AG04450 (cell line): ENCODE measurements at regions not wholly inside any gene's neighbourhood (a gene's known extent, or its start where the extent isn't known, plus 50 kb on each side); places are given as distances from the start of the nearest gene placed in this dataset.

Source experiments
- CTCF ChIA-PET: fragments of 300-600, 350-600 bp; formaldehyde crosslinking; extraction: SDS; loops from one replicate; lab custom pipeline; 2022; ENCODE audit warnings: antibody characterized with exemption, inconsistent platforms; lab: Charles Lee
- POLR2A ChIA-PET: fragments of 350-600 bp; formaldehyde crosslinking; extraction: SDS; loops from one replicate; lab custom pipeline; 2021; ENCODE audit warnings: antibody characterized with exemption, inconsistent platforms; lab: Yijun Ruan, JAX
- DNase-seq: peaks from one replicate; pipeline ENCODE4 v3.0.0-alpha.2; 2011; ENCODE audit warnings: low read depth, low spot score
- H3K27ac ChIP-seq: one replicate; pipeline ENCODE4 v1.5.1; 2012; ENCODE audit warnings: low read depth, low read length, control low read depth
- H3K27me3 ChIP-seq: one replicate; pipeline ENCODE4 v1.6.0; 2012; ENCODE audit warnings: low read length; ENCODE audit not compliant: control insufficient read depth, insufficient read depth
- H3K4me3 ChIP-seq: 2 replicates; pipeline ENCODE4 v1.5.1; 2011; ENCODE audit warnings: mild to moderate bottlenecking, low read depth, low read length, control low read depth
- H3K9me3 ChIP-seq: 2 replicates; pipeline ENCODE4 v1.5.1; 2012; ENCODE audit warnings: low read length; ENCODE audit not compliant: control insufficient read depth, insufficient read depth
- TF ChIP-seq, protein P1 (sequence below): IDR thresholded peaks from 2 replicates; pipeline ENCODE4 v1.5.1; 2011; ENCODE audit warnings: low read depth, low read length, control low read depth, inconsistent platforms

DNA sequence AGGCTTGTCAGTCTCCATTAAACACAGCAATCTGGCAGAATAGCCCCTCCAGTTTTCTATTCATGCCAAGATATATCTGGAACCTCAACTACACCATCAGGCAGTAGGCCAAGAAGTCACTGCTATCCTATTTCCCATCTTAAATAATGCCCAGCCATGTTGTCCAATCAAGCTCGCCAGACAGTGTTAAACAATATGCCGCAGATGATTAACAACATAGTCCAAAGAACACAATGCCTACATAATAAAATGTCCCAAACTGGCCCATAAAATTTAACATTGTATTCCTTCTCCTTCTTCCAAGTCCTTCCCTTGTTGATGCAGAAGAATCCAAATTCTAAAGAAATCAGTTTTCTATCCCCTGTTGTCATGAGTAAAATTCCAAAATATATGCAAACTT is 427.4 kb upstream of the PPP2R3A start:
- Histone ChIP-seq H3K4me3 (no peak overlapping the region), H3K27me3 (no peaks in the 10 kb centered on the region), H3K27ac (no peak overlapping the region), H3K9me3 (no peaks in the 10 kb centered on the region)
- ChIA-PET POLR2A (no interaction called here), CTCF (interaction anchor here (0.5 kb wide), 1 partner anchor 51 kb away, joined by 4 read pairs; no protein-coding TSS in a partner anchor)
- DNase-seq, result no peak
- TF ChIP-seq, protein P1, sequence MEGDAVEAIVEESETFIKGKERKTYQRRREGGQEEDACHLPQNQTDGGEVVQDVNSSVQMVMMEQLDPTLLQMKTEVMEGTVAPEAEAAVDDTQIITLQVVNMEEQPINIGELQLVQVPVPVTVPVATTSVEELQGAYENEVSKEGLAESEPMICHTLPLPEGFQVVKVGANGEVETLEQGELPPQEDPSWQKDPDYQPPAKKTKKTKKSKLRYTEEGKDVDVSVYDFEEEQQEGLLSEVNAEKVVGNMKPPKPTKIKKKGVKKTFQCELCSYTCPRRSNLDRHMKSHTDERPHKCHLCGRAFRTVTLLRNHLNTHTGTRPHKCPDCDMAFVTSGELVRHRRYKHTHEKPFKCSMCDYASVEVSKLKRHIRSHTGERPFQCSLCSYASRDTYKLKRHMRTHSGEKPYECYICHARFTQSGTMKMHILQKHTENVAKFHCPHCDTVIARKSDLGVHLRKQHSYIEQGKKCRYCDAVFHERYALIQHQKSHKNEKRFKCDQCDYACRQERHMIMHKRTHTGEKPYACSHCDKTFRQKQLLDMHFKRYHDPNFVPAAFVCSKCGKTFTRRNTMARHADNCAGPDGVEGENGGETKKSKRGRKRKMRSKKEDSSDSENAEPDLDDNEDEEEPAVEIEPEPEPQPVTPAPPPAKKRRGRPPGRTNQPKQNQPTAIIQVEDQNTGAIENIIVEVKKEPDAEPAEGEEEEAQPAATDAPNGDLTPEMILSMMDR, result no peak

DNA sequence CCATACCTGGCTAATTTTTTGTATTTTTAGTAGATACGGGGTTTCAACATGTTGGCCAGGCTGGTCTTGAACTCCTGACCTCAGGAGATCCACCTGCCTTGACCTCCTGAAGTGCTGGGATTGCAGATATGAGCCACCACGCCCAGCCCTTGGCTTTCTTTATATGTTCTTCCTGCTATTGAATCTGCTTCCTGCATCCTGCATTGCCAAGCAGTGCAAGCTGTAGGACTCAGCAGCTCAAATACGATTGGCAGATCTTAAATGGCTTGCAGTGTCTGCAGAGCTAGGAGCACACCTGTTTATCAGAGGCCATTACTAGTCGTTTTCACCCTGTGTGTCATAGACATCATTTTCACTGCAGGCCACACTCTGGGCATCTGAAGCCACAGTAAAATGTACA is 426.2 kb upstream of the PPP2R3A start:
- no peaks in the 10 kb centered on the region for H3K27me3 ChIP-seq
- no peaks in the 10 kb centered on the region for H3K9me3 ChIP-seq
- ChIA-PET CTCF (no interaction called here), POLR2A (no interaction called here)
- TF ChIP-seq, protein P1, result no peak
- H3K4me3 ChIP-seq, result no peak overlapping the region
- DNase-seq, result no peak
- no peak overlapping the region for H3K27ac ChIP-seq

DNA sequence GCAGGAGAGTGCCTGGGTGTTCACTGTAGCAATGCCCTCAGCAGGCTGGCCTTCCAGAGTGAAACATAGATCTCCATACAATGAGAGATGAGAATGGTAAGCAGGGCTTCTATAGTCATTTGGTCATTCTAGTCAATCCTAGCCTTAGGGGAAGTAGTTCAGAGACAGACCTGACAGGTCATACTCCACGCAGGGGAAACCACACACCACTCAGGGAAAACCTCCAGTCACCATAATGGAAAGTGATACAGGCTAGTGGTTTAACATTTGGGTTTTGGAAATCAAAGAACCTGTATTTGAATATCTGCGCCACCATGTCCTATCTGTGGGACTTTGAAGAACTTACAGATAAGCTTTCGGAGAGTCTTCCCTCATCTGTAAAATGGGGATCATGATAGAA is 425.7 kb upstream of the PPP2R3A start:
- TF ChIP-seq, protein P1, result no peak
- POLR2A ChIA-PET, result no interaction called here
- CTCF ChIA-PET, result no interaction called here
- H3K27me3 ChIP-seq, result no peaks in the 10 kb centered on the region
- DNase-seq, result no peak
- H3K27ac ChIP-seq, result no peak overlapping the region
- H3K4me3 ChIP-seq, result no peak overlapping the region
- H3K9me3 ChIP-seq, result no peaks in the 10 kb centered on the region

DNA sequence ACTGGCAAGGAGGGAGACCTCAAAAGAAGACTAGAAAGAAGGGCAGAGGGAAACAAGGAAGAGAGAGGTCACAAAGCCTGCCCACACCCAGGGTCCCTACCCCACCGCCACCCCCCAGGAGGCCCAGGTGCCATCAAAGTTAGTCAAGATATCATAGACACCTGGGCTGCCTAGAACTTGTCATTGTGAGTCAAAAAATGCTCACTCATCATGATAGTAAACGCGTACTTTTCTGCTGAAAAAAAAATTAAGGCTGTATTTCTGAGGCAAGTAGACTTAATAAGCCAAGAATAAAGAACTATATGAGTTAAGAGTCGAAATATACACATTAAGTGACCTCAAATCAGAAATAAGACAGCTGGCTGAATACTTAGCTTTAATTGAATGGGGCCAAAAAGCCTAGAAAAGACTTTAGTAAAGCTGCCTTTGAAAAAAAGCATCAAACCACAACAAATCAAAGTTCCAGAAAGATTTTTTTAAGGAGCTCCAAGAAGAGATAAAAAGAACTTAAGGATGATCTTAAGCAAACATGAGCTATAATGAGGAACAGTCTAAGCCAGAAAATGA is 415.5 kb upstream of the PPP2R3A start:
- CTCF ChIA-PET, result interaction anchor here (0.7 kb wide), 1 partner anchor 139 kb away, joined by 3 read pairs; no protein-coding TSS in a partner anchor
- POLR2A ChIA-PET, result no interaction called here
- Histone ChIP-seq H3K4me3 (no peak overlapping the region), H3K27me3 (no peaks in the 10 kb centered on the region), H3K27ac (no peak overlapping the region), H3K9me3 (no peaks in the 10 kb centered on the region)
- no peak for DNase-seq
- TF ChIP-seq, protein P1, result no peak

DNA sequence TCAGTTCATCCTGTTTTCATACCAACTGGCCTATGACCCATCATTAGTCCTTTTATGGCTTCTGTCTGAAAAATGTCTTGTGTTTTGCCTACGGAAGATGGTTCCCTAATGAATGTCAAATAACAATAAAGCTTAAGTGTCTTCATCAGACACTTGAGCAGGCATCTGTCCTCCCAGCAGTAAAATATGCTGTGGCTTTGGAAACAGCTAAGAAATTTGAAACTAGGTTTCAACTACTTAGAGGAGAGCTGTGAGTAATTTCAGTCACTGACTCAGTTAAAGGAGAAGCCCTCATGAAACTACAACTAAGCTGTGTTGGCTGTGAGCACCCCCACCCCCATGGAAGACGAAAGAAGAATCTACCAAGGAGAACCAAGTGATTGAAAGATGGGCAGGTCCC is 409.4 kb upstream of the PPP2R3A start:
- ChIA-PET CTCF (no interaction called here), POLR2A (no interaction called here)
- Histone ChIP-seq H3K4me3 (no peak overlapping the region), H3K9me3 (no peaks in the 10 kb centered on the region), H3K27ac (no peak overlapping the region), H3K27me3 (no peaks in the 10 kb centered on the region)
- TF ChIP-seq, protein P1, result no peak
- DNase-seq, result no peak
